Hepatocyte (in vitro differentiated cells): ENCODE measurements at regions not wholly inside any gene's neighbourhood (a gene's known extent, or its start where the extent isn't known, plus 50 kb on each side); places are given as distances from the start of the nearest gene placed in this dataset.

Experiments used
- DNase-seq: peaks from one replicate; pipeline ENCODE4 v3.0.0-alpha.2; 2016; ENCODE audit warnings: low spot score
- H2AFZ ChIP-seq: fragments of 200-600 bp; sonication (generic); 2 replicates; pipeline ENCODE4 v1.6.0; 2016; ENCODE audit warnings: antibody characterized with exemption, mild to moderate bottlenecking
- H3K27ac ChIP-seq: fragments of 200-600 bp; sonication (generic); 2 replicates; pipeline ENCODE4 v1.5.1; 2016; ENCODE audit warnings: mild to moderate bottlenecking
- H3K27me3 ChIP-seq: fragments of 200-600 bp; sonication (generic); 2 replicates; pipeline ENCODE4 v1.6.1; 2016
- H3K36me3 ChIP-seq: fragments of 200-600 bp; sonication (generic); replicated peaks from 2 replicates; pipeline ENCODE4 v1.5.1; 2016; ENCODE audit warnings: low read depth; ENCODE audit not compliant: insufficient read depth
- H3K4me1 ChIP-seq: fragments of 200-600 bp; sonication (generic); 2 replicates; pipeline ENCODE4 v1.5.1; 2016; ENCODE audit warnings: mild to moderate bottlenecking, moderate library complexity; ENCODE audit not compliant: insufficient read depth
- H3K4me2 ChIP-seq: fragments of 200-600 bp; sonication (generic); 2 replicates; pipeline ENCODE4 v1.6.0; 2016
- H3K4me3 ChIP-seq: fragments of 200-600 bp; sonication (generic); 2 replicates; pipeline ENCODE4 v1.5.1; 2016; ENCODE audit warnings: mild to moderate bottlenecking
- H3K79me2 ChIP-seq: fragments of 200-600 bp; sonication (generic); 2 replicates; pipeline ENCODE4 v1.6.0; 2017; ENCODE audit warnings: mild to moderate bottlenecking
- H3K9me2 ChIP-seq: fragments of 200-600 bp; sonication (generic); replicated peaks from 2 replicates; pipeline ENCODE4 v1.6.0; 2017; ENCODE audit warnings: mild to moderate bottlenecking; ENCODE audit not compliant: insufficient read depth
- H3K9me3 ChIP-seq: fragments of 200-600 bp; sonication (generic); 2 replicates; pipeline ENCODE4 v1.5.1; 2016; ENCODE audit warnings: low read depth, mild to moderate bottlenecking
- H4K20me1 ChIP-seq: fragments of 200-600 bp; sonication (generic); 2 replicates; pipeline ENCODE4 v1.6.0; 2016; ENCODE audit warnings: mild to moderate bottlenecking; ENCODE audit not compliant: insufficient read depth, poor library complexity, severe bottlenecking
- CTCF ChIP-seq: fragments of 200-600 bp; sonication (generic); IDR thresholded peaks from 2 replicates; pipeline ENCODE4 v1.5.1; 2016; ENCODE audit warnings: antibody characterized with exemption, mild to moderate bottlenecking; ENCODE audit not compliant: poor library complexity
- EZH2 ChIP-seq: fragments of 200-600 bp; sonication (generic); IDR thresholded peaks from 2 replicates; pipeline ENCODE4 v1.6.1; 2016; ENCODE audit warnings: antibody characterized with exemption, mild to moderate bottlenecking, borderline replicate concordance
- EZH2phosphoT487 ChIP-seq: fragments of 200-600 bp; sonication (generic); IDR thresholded peaks from one replicate; pipeline ENCODE4 v1.6.1; 2018; ENCODE audit warnings: antibody characterized with exemption, mild to moderate bottlenecking, low read depth, moderate library complexity; ENCODE audit not compliant: unreplicated experiment, severe bottlenecking
- WGBS: methylation state at CpG from one replicate; pipeline ENCODE4 v1.1.6; 2016; ENCODE audit warnings: low lambda C conversion rate; ENCODE audit errors: missing lambda C conversion rate; 5-methylcytosine and 5-hydroxymethylcytosine counted together

- no peaks in the 10 kb centered on the region for H3K27me3 ChIP-seq
- no peak overlapping the region for H3K4me2 ChIP-seq
- WGBS = 92% methylated on average over 3 of the region's 3 CpGs
- no peaks in the 10 kb centered on the region for H4K20me1 ChIP-seq
- no peak overlapping the region for H3K4me3 ChIP-seq
- no peaks in the 10 kb centered on the region for H3K36me3 ChIP-seq
- H3K9me2 ChIP-seq = no peaks in the 10 kb centered on the region
- TF ChIP-seq EZH2 (no peak), CTCF (no peak), EZH2phosphoT487 (no peak)
- H3K79me2 ChIP-seq = no peaks in the 10 kb centered on the region
- H2AFZ ChIP-seq = no peak overlapping the region
- H3K4me1 ChIP-seq = no peaks in the 10 kb centered on the region
- H3K27ac ChIP-seq = no peak overlapping the region
- no peak for DNase-seq
- no peaks in the 10 kb centered on the region for H3K9me3 ChIP-seq
Observed at GRCh38 chr13:72566526-72566925, 160.9 kb downstream of the MZT1 start.

- 0% methylated on average over 1 of the region's 1 CpG for WGBS
- Histone ChIP-seq H3K79me2 (no peaks in the 10 kb centered on the region), H3K4me1 (no peaks in the 10 kb centered on the region), H3K27me3 (no peaks in the 10 kb centered on the region), H4K20me1 (no peaks in the 10 kb centered on the region), H3K4me3 (no peak overlapping the region), H3K9me3 (no peaks in the 10 kb centered on the region), H3K27ac (no peak overlapping the region), H3K36me3 (no peaks in the 10 kb centered on the region), H3K9me2 (no peaks in the 10 kb centered on the region), H3K4me2 (no peak overlapping the region), H2AFZ (no peak overlapping the region)
- peak; percentile 83 for TF ChIP-seq CTCF
- no peak for TF ChIP-seq EZH2phosphoT487
- peak; percentile 72 for DNase-seq
Observed at GRCh38 chr13:72565893-72566292, 161.5 kb downstream of the MZT1 start.

- H3K36me3 ChIP-seq = no peaks in the 10 kb centered on the region
- no peaks in the 10 kb centered on the region for H3K27me3 ChIP-seq
- no peak overlapping the region for H2AFZ ChIP-seq
- H3K4me3 ChIP-seq = no peak overlapping the region
- WGBS = 91% methylated on average over 2 of the region's 2 CpGs
- H3K4me1 ChIP-seq = no peaks in the 10 kb centered on the region
- H3K9me3 ChIP-seq = no peaks in the 10 kb centered on the region
- H3K27ac ChIP-seq = no peak overlapping the region
- no peaks in the 10 kb centered on the region for H3K9me2 ChIP-seq
- no peaks in the 10 kb centered on the region for H3K79me2 ChIP-seq
- no peaks in the 10 kb centered on the region for H4K20me1 ChIP-seq
- no peak overlapping the region for H3K4me2 ChIP-seq
- DNase-seq = no peak
- TF ChIP-seq CTCF = no peak
- no peak for TF ChIP-seq EZH2
- no peak for TF ChIP-seq EZH2phosphoT487
Observed at GRCh38 chr13:72562686-72563085, 164.7 kb downstream of the MZT1 start.

- no peak overlapping the region for H3K4me2 ChIP-seq
Observed at GRCh38 chr13:72561791-72562190, 165.6 kb downstream of the MZT1 start.

More at GRCh38 chr13:72561791-72562190, 165.6 kb downstream of the MZT1 start:
- Histone ChIP-seq H3K4me3 (no peak overlapping the region), H3K9me2 (no peaks in the 10 kb centered on the region), H3K27ac (no peak overlapping the region), H3K36me3 (no peaks in the 10 kb centered on the region), H3K4me1 (no peaks in the 10 kb centered on the region), H3K9me3 (no peaks in the 10 kb centered on the region), H4K20me1 (no peaks in the 10 kb centered on the region), H3K27me3 (no peaks in the 10 kb centered on the region), H3K79me2 (no peaks in the 10 kb centered on the region), H2AFZ (no peak overlapping the region)
- 61% methylated on average over 2 of the region's 2 CpGs for WGBS
- no peak for DNase-seq
- no peak for TF ChIP-seq CTCF
